Raji (cell line): ENCODE measurements at regions not wholly inside any gene's neighbourhood (a gene's known extent, or its start where the extent isn't known, plus 50 kb on each side); places are given as distances from the start of the nearest gene placed in this dataset.

ENCODE experiments used
- POLR2A ChIP-seq: IDR thresholded peaks from 2 replicates; pipeline ENCODE4 v1.6.1; 2011; ENCODE audit warnings: low read depth, low read length, control low read depth; ENCODE audit not compliant: insufficient read depth

- TF ChIP-seq POLR2A, result no peak
These were observed 425.2 kb upstream of the TBL1XR1 start for GRCh38 chr3:177622520-177622919.

GRCh38 chr3:177622982-177623617 lies 425.8 kb upstream of the TBL1XR1 start:
- no peak for TF ChIP-seq POLR2A

DNA sequence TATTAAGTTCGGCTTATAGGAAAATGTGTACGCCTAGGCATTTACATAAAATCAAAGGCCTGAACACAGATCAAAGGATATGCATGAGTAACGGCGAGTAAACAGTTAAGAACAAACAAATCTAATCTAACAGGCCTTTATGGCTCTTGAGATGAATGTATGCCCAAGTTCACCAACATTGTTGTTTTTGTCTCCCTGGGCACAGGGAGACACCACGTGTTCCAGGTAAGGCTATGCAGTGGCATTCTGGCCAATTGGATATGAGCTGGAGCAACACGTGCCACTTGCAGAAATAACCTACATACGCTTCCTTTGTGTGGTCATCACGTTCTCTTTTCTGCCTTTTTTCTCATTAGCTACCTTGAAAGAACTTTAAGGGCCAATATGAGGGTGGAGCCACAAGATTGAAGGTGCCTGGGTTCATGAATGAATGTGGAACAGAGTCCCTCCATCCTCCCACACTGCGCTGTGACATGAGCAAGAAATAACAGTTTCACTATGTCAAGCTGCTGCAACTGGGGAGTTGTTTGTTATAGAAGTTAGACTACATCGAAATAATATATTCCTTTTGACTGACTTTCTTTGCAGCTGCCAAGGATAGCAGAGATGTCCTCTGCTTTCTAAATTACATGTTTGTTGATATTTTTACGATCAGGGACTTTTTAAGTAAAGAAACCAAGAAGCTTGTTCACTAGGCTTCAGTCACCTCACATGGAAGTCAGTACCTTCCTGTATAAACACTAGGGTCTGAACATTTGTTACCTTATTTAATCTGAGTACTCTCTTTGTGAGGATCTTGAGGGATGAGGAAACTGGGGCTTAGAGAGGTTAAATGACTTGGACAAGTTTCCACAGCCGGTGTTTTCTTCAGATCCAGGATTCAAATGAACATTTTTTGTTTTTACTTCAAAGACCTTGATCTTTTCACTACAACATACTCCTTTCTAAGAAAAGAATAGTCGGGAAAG lies 427.5 kb upstream of the TBL1XR1 start:
- TF ChIP-seq POLR2A, result no peak

DNA sequence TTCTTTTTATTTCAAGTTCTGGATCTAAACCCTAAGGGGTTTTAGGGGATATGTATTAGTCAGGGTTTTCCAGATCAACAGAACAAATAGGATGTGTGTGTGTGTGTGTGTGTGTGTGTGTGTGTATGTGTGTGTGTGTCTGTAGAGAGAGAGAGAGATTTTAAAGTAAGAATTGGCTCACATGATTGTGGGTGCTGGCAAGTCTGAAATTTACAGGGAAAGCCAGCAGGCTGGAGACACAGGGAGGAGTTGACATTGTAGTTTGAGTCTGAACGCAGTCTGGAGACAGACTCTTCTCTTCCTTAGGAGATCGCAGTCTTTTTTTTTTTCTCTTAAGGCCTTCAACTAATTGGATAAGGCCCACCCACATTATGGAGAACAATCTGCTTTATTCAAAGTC lies 428.8 kb upstream of the TBL1XR1 start:
- TF ChIP-seq POLR2A, result no peak

DNA sequence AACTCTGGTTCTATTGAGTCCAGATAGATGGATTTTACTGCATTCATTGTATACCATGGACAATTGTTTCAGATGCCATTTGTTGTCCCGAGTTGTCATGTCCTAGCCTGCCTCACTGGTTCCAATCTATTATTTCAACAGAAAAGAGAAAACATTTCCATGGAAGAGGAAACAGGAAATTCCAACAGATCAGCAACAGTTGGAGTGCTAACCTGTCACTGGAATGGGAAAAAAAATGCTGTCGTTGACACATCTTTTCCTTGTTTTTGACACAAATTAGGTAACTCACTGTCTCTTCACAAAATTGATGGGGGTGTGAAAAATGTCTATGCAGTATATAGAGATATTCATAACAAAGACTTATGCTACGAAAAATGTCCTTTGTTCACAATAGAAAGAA lies 432.0 kb upstream of the TBL1XR1 start:
- no peak for TF ChIP-seq POLR2A

- no peak for TF ChIP-seq POLR2A
These were observed 436.5 kb upstream of the TBL1XR1 start for GRCh38 chr3:177633671-177634207.

DNA sequence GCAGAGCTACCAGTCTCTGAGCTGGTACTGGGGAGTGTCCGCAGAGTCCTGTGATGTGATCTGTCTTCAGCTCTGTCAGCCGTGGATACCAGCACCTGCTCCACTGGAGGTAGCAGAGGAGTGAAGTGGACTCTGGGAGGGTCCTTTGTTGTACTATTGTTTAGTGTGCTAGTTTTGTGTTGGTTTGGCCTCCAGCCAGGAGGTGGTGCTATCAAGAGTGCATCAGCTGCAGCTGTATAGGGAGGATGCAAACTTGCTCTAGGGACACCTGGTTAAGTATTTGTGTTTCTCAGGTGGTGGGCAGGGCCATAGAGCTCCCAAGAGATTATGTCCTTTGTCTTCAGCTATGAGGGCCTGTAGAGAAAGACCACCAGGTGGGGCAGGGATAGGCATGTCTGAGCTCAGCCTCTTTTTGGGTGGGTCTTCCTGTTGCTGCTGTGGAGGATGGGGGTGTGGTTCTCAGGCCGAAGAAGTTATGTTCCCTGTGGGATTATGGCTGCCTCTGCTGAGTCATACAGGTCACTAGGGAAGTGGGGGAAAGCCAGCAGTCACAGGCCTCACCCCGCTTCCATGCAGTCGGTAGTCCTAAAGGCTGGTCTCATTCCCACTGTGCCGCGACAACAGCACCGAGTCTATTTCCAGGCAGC lies 443.2 kb upstream of the TBL1XR1 start:
- TF ChIP-seq POLR2A, result no peak

GRCh38 chr3:177641206-177641605 lies 443.9 kb upstream of the TBL1XR1 start:
- no peak for TF ChIP-seq POLR2A

GRCh38 chr3:177642042-177642803 lies 444.9 kb upstream of the TBL1XR1 start:
- TF ChIP-seq POLR2A, result no peak

DNA sequence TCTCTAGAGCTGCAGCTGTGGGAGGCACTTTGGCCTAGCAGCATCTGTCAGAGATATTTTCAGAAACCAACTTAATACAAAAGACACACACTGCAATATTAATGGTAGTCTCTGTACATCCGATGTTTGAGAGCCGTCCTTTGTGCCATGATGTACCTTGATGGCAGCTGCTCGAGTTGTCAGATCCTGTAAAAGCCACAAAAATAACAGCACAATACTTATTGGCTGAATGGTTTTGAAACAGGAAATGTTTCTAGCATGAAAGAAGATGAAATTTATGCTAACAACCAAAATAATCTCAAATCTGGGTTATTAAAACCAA lies 445.5 kb upstream of the TBL1XR1 start:
- TF ChIP-seq POLR2A, result no peak

GRCh38 chr3:177646749-177647148 lies 449.5 kb upstream of the TBL1XR1 start:
- no peak for TF ChIP-seq POLR2A

DNA sequence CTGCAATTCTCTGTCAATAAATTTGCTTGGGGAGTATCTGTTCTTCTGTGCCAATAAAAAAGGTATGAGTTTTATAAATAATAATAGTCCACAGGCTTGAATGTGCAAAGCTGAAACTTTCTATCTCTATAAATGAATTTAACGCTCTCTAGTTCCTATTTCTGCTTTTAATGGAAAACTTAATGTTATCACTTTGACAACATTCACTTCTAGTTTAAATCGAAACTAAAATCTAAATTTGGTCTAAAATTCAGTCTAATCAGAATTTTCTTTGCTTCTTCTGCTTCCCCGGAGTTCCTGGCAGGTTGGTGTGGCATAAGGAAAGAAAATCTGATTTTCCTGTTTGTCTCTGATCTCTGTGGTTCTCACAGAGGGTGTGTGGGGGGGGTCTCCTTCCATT lies 450.1 kb upstream of the TBL1XR1 start:
- TF ChIP-seq POLR2A, result no peak

DNA sequence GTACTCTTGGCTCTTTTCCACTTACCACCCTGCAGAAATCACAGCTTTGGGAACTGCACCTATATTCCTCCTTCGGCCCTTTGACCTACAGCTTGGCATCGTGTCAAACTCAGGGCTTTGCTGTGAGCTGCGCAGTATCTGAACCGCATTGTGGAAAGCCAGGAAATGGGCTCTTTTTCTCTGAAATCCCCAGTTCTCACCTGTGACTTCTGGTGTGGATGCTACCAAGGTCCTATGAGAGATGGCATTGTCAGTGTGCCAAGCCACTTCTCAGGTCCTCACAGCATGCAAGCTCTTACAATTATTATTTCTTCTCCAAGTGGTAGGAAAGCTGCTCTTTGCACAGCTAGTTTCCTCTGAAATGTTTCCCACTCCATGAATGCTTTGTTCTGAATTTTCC lies 450.6 kb upstream of the TBL1XR1 start:
- no peak for TF ChIP-seq POLR2A

GRCh38 chr3:177652556-177653291 lies 455.4 kb upstream of the TBL1XR1 start:
- no peak for TF ChIP-seq POLR2A

DNA sequence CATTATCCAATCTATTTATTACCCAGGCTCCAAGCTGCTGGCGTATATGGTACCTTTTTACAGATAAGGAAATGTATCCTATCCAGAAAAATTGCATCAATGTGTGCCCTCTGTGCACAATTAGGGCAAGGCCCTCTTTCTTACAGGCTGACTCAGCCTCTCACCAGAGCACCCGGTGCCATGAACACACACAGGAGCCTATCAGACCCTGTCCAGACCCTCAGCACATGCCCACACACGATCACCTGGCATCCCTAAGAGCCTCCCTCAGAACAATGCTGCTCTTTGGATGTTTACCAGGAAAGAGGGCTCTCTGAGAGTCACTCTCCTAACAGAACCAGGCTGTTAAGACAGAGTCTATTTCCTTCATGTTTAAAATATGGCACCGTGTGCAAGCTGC lies 460.0 kb upstream of the TBL1XR1 start:
- no peak for TF ChIP-seq POLR2A

- TF ChIP-seq POLR2A, result no peak
These were observed 461.1 kb upstream of the TBL1XR1 start for GRCh38 chr3:177658354-177658753.
